Uterus (tissue), 3 donors: ENCODE measurements at regions not wholly inside any gene's neighbourhood (a gene's known extent, or its start where the extent isn't known, plus 50 kb on each side); places are given as distances from the start of the nearest gene placed in this dataset.

Experiments
- DNase-seq, 2 donors: peaks; one replicate each; pipeline ENCODE4 v3.0.0-alpha.2; 2019 to 2020
- H3K27ac ChIP-seq, 2 donors: fragments of 200-600 bp; sonication (generic); 1 replicate in 1 of 2; 2 replicates in 1 of 2; pipeline ENCODE4 v1.5.1; 2016 to 2018
- H3K27me3 ChIP-seq, 2 donors: fragments of 200-600 bp; sonication (generic); one replicate each; pipeline ENCODE4 v1.5.1; 2018 to 2019; ENCODE audit warnings: control low read depth in 1 of 2
- H3K36me3 ChIP-seq, 2 donors: fragments of 200-600 bp; sonication (generic); one replicate each; pipeline ENCODE4 v1.5.1; 2019; ENCODE audit warnings: control low read depth in 1 of 2
- H3K4me1 ChIP-seq, 2 donors: fragments of 200-600 bp; sonication (generic); one replicate each; pipeline ENCODE4 v1.5.1; 2018 to 2019; ENCODE audit warnings: control low read depth in 1 of 2
- H3K4me3 ChIP-seq, 2 donors: fragments of 200-600 bp; sonication (generic); 1 replicate in 1 of 2; 2 replicates in 1 of 2; pipeline ENCODE4 v1.5.1; 2018 to 2019; ENCODE audit warnings: mild to moderate bottlenecking in 1 of 2
- H3K9me3 ChIP-seq, 2 donors: fragments of 200-600 bp; sonication (generic); one replicate each; pipeline ENCODE4 v1.5.1; 2019; ENCODE audit warnings: control low read depth in 1 of 2
- POLR2A ChIP-seq, 2 donors: fragments of 450-650 bp; IDR thresholded peaks; one replicate each; pipeline ENCODE4 v1.6.1; 2016; ENCODE audit warnings: antibody characterized with exemption in 2 of 2, mild to moderate bottlenecking in 1 of 2, moderate library complexity in 1 of 2
- intact Hi-C: fragments of 100-400 bp; cut with DNase I; formaldehyde crosslinking; loops from one replicate; pipeline ENCODE4 v1.15.1; 2023; ENCODE audit warnings: low total_unique reads
- TF ChIP-seq, protein P1 (sequence below), 4 experiments: fragments of 200-600 bp in 2 of 4; fragments of 450-650 bp in 2 of 4; sonication (generic) in 2 of 4; IDR thresholded peaks; one replicate each; pipeline ENCODE4 v1.5.1; 2016 to 2019; ENCODE audit warnings: antibody characterized with exemption in 4 of 4, mild to moderate bottlenecking in 2 of 4, moderate library complexity in 1 of 4
- donor health status: DM: yes; HTN: yes; CAD: no.

GRCh38 chr12:47553266-47553665 is 152.6 kb downstream of the RPAP3 start:
- no peaks in the 10 kb centered on the region for H3K4me1 ChIP-seq
- intact Hi-C loops, result no loop called here
- no peak for DNase-seq
- H3K27me3 ChIP-seq, result no peaks in the 10 kb centered on the region
- no peak overlapping the region for H3K4me3 ChIP-seq
- no peaks in the 10 kb centered on the region for H3K36me3 ChIP-seq
- TF ChIP-seq, protein P1, sequence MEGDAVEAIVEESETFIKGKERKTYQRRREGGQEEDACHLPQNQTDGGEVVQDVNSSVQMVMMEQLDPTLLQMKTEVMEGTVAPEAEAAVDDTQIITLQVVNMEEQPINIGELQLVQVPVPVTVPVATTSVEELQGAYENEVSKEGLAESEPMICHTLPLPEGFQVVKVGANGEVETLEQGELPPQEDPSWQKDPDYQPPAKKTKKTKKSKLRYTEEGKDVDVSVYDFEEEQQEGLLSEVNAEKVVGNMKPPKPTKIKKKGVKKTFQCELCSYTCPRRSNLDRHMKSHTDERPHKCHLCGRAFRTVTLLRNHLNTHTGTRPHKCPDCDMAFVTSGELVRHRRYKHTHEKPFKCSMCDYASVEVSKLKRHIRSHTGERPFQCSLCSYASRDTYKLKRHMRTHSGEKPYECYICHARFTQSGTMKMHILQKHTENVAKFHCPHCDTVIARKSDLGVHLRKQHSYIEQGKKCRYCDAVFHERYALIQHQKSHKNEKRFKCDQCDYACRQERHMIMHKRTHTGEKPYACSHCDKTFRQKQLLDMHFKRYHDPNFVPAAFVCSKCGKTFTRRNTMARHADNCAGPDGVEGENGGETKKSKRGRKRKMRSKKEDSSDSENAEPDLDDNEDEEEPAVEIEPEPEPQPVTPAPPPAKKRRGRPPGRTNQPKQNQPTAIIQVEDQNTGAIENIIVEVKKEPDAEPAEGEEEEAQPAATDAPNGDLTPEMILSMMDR (IDR thresholded peaks at IDR 0.05), result no peak
- TF ChIP-seq POLR2A (IDR thresholded peaks at IDR 0.05), result no peak
- peaks cover 0 to 10% of the 10 kb centered on the region in 2 donors for H3K9me3 ChIP-seq
- H3K27ac ChIP-seq, result no peak overlapping the region

DNA sequence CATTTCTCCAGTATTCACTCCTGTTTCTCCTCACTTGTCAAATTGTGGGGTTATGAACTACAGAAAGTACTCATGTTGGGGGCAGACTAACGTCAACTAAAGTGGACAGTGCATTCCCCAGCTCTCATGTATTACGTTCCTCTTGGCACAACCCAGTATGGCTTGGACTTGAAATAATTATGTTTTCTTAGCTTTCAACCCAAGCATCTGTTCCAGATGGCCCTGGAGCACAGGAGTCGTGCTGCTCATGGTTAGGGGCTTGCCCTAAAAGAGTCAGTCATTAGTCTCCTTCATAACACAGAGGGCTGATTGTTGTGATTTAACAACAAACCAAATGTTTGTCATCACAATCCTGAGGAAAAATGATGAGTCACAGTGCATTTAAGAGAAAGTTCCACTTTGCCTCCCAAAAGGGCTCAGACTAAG is 154.4 kb downstream of the RPAP3 start:
- H3K4me3 ChIP-seq, result no peak overlapping the region
- DNase-seq, result peak in 1 of 2 donors; percentile 24
- TF ChIP-seq, protein P1 (IDR thresholded peaks at IDR 0.05), result no peak
- no peak for TF ChIP-seq POLR2A (IDR thresholded peaks at IDR 0.05)
- intact Hi-C loops, result no loop called here
- H3K4me1 ChIP-seq, result no peaks in the 10 kb centered on the region
- no peaks in the 10 kb centered on the region for H3K27me3 ChIP-seq
- H3K36me3 ChIP-seq, result no peaks in the 10 kb centered on the region
- H3K9me3 ChIP-seq, result peaks cover 0 to 10% of the 10 kb centered on the region in 2 donors
- H3K27ac ChIP-seq, result peak overlapping the region in 1 of 2 donors; percentile 6

DNA sequence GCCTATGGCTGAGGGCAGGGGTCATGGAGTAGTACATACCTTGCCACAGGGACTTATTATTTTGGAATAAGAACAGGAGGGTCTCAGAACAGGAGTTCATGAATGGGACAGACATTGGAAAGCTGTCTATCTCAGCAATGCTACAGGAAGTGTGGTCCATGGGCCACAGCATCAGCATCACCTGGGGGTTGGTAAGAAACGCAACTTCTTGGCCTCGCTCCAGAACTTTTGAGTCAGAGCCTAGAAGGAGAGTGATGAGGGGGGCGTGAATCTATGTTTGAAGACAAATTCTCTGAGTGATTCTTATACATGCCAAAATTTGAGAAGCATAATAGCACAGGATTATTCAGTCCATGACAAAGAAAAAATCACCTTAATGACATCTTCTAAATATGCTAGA is 156.6 kb downstream of the RPAP3 start:
- H3K4me1 ChIP-seq, result no peaks in the 10 kb centered on the region
- TF ChIP-seq, protein P1 (IDR thresholded peaks at IDR 0.05), result no peak
- no peak for TF ChIP-seq POLR2A (IDR thresholded peaks at IDR 0.05)
- no peaks in the 10 kb centered on the region for H3K36me3 ChIP-seq
- no peaks in the 10 kb centered on the region for H3K27me3 ChIP-seq
- intact Hi-C loops, result no loop called here
- H3K27ac ChIP-seq, result no peak overlapping the region
- no peak for DNase-seq
- peaks cover 0 to 10% of the 10 kb centered on the region in 2 donors for H3K9me3 ChIP-seq
- H3K4me3 ChIP-seq, result no peak overlapping the region

GRCh38 chr12:47548401-47548800 is 157.4 kb downstream of the RPAP3 start:
- H3K4me1 ChIP-seq, result no peaks in the 10 kb centered on the region
- no peak overlapping the region for H3K27ac ChIP-seq
- no peak for DNase-seq
- no peaks in the 10 kb centered on the region for H3K36me3 ChIP-seq
- TF ChIP-seq, protein P1 (IDR thresholded peaks at IDR 0.05), result no peak
- no peak for TF ChIP-seq POLR2A (IDR thresholded peaks at IDR 0.05)
- H3K4me3 ChIP-seq, result no peak overlapping the region
- peaks cover 0 to 9% of the 10 kb centered on the region in 2 donors for H3K9me3 ChIP-seq
- no peaks in the 10 kb centered on the region for H3K27me3 ChIP-seq
- intact Hi-C loops, result no loop called here

DNA sequence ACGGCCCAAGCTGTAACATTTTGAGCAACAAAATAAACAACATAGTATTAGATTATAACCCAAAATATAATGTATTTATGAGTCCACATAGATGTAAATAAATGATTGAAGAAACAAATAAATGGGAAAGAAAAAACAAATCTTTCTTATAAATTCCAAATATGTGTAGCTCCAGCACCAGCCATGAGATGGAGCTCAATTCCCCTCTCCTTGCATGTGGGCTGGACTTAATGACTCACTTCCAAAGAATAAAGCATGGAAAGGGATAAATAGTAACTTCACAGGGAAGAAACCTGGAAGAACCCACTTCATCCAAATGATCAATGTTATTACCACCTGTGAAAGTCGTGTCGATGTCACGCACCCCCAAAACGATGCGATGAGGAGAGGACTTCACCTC is 158.8 kb downstream of the RPAP3 start:
- DNase-seq, result no peak
- TF ChIP-seq POLR2A (IDR thresholded peaks at IDR 0.05), result no peak
- TF ChIP-seq, protein P1 (IDR thresholded peaks at IDR 0.05), result no peak
- no peaks in the 10 kb centered on the region for H3K9me3 ChIP-seq
- no peak overlapping the region for H3K4me3 ChIP-seq
- no peaks in the 10 kb centered on the region for H3K27me3 ChIP-seq
- no peaks in the 10 kb centered on the region for H3K36me3 ChIP-seq
- no peak overlapping the region for H3K27ac ChIP-seq
- no peaks in the 10 kb centered on the region for H3K4me1 ChIP-seq
- intact Hi-C loops, result no loop called here
